BLaER1 treated with 17β-estradiol and CSF1 and Interleukin-3, amounts not matched to agents 10 nM and 100 nM (cell line): ENCODE measurements at regions not wholly inside any gene's neighbourhood (a gene's known extent, or its start where the extent isn't known, plus 50 kb on each side); places are given as distances from the start of the nearest gene placed in this dataset.

Experiments used
- H3K27ac ChIP-seq, 11 experiments: shearing (Covaris generic); formaldehyde crosslinking; 2 replicates each; pipeline ENCODE4 v1.8.1; 2022
- H3K27me3 ChIP-seq, 11 experiments: shearing (Covaris generic); formaldehyde crosslinking; 2 replicates each; pipeline ENCODE4 v1.8.1; 2022
- H3K36me3 ChIP-seq, 11 experiments: shearing (Covaris generic); formaldehyde crosslinking; 2 replicates each; pipeline ENCODE4 v1.8.1; 2022
- H3K4me1 ChIP-seq, 10 experiments: shearing (Covaris generic); formaldehyde crosslinking; 2 replicates each; pipeline ENCODE4 v1.8.1; 2022
- H3K4me2 ChIP-seq, 11 experiments: shearing (Covaris generic); formaldehyde crosslinking; 2 replicates each; pipeline ENCODE4 v1.8.1; 2022
- H3K4me3 ChIP-seq, 10 experiments: shearing (Covaris generic); formaldehyde crosslinking; 2 replicates each; pipeline ENCODE4 v1.8.1; 2022
- H3K9ac ChIP-seq, 11 experiments: shearing (Covaris generic); formaldehyde crosslinking; 2 replicates each; pipeline ENCODE4 v1.8.1; 2022
- H3K9me3 ChIP-seq, 11 experiments: shearing (Covaris generic); formaldehyde crosslinking; replicated peaks in 1 of 11; 2 replicates each; pipeline ENCODE4 v1.8.1; 2022
- H4K20me1 ChIP-seq, 11 experiments: shearing (Covaris generic); formaldehyde crosslinking; 2 replicates each; pipeline ENCODE4 v1.8.1; 2022
- Cebpa-rat ChIP-seq, 11 experiments: shearing (Covaris generic); IDR thresholded peaks; 2 replicates each; pipeline ENCODE4 v1.8.1; 2022

- Histone ChIP-seq H3K36me3 (no peaks in the 10 kb centered on the region), H3K4me3 (no peak overlapping the region), H3K9ac (no peak overlapping the region), H3K4me1 (peaks cover 0 to 83% (median 2%) of the 10 kb centered on the region in 10 experiments; a peak in 9 of 20 replicates), H4K20me1 (no peaks in the 10 kb centered on the region), H3K27me3 (no peaks in the 10 kb centered on the region), H3K9me3 (no peaks in the 10 kb centered on the region), H3K4me2 (peak overlapping the region in 5 of 11 experiments; percentile 6 to 77 (median 63); a peak in 9 of 22 replicates), H3K27ac (peak overlapping the region in 3 of 11 experiments; percentile 18 to 51 (median 48); a peak in 6 of 22 replicates)
- TF ChIP-seq Cebpa-rat (IDR thresholded peaks at IDR 0.05) = no peak
Measured at GRCh38 chr20:40265825-40266533, 423.1 kb downstream of the MAFB start.

GRCh38 chr20:40262219-40262618 is 426.8 kb downstream of the MAFB start:
- peak overlapping the region in 3 of 11 experiments; percentile 53 to 78 (median 54); a peak in 6 of 22 replicates for H3K27ac ChIP-seq
- no peaks in the 10 kb centered on the region for H3K9me3 ChIP-seq
- peaks cover 0 to 85% (median 2%) of the 10 kb centered on the region in 10 experiments; a peak in 9 of 20 replicates for H3K4me1 ChIP-seq
- H3K36me3 ChIP-seq = no peaks in the 10 kb centered on the region
- H3K9ac ChIP-seq = peak overlapping the region in 3 of 11 experiments; percentile 18 to 42 (median 37); a peak in 5 of 22 replicates
- H3K4me3 ChIP-seq = no peak overlapping the region
- no peaks in the 10 kb centered on the region for H3K27me3 ChIP-seq
- H4K20me1 ChIP-seq = no peaks in the 10 kb centered on the region
- peak overlapping the region in 4 of 11 experiments; percentile 1 to 84 (median 54); a peak in 6 of 22 replicates for H3K4me2 ChIP-seq
- no peak for TF ChIP-seq Cebpa-rat (IDR thresholded peaks at IDR 0.05)

- no peaks in the 10 kb centered on the region for H4K20me1 ChIP-seq
- no peak overlapping the region for H3K9ac ChIP-seq
- peaks cover 0 to 71% (median 0%) of the 10 kb centered on the region in 10 experiments; a peak in 7 of 20 replicates for H3K4me1 ChIP-seq
- no peaks in the 10 kb centered on the region for H3K27me3 ChIP-seq
- no peaks in the 10 kb centered on the region for H3K9me3 ChIP-seq
- H3K36me3 ChIP-seq = no peaks in the 10 kb centered on the region
- no peak for TF ChIP-seq Cebpa-rat (IDR thresholded peaks at IDR 0.05)
- peak overlapping the region in 3 of 11 experiments; percentile 20 to 56 (median 47); a peak in 3 of 22 replicates for H3K4me2 ChIP-seq
- H3K4me3 ChIP-seq = no peak overlapping the region
- H3K27ac ChIP-seq = no peak overlapping the region; a peak in 1 of 22 replicates
Measured at GRCh38 chr20:40258931-40259330, 430.1 kb downstream of the MAFB start.

GRCh38 chr20:40257763-40258162 is 431.3 kb downstream of the MAFB start:
- no peaks in the 10 kb centered on the region for H3K36me3 ChIP-seq
- H3K9ac ChIP-seq = no peak overlapping the region
- no peak overlapping the region for H3K4me3 ChIP-seq
- no peak overlapping the region for H3K27ac ChIP-seq
- H3K4me1 ChIP-seq = peaks cover 0 to 60% (median 0%) of the 10 kb centered on the region in 10 experiments; a peak in 7 of 20 replicates
- peak overlapping the region in 2 of 11 experiments; percentile 8 to 14; a peak in 2 of 22 replicates for H3K4me2 ChIP-seq
- H4K20me1 ChIP-seq = no peaks in the 10 kb centered on the region
- no peaks in the 10 kb centered on the region for H3K27me3 ChIP-seq
- H3K9me3 ChIP-seq = peaks cover 0 to 6% (median 0%) of the 10 kb centered on the region in 11 experiments; a peak in 7 of 22 replicates
- no peak for TF ChIP-seq Cebpa-rat (IDR thresholded peaks at IDR 0.05)

GRCh38 chr20:40255365-40255764 is 433.7 kb downstream of the MAFB start:
- H3K4me3 ChIP-seq = no peak overlapping the region
- H3K27ac ChIP-seq = no peak overlapping the region
- no peak for TF ChIP-seq Cebpa-rat (IDR thresholded peaks at IDR 0.05)
- H3K4me1 ChIP-seq = peaks cover 0 to 36% (median 0%) of the 10 kb centered on the region in 10 experiments; a peak in 7 of 20 replicates
- no peaks in the 10 kb centered on the region for H4K20me1 ChIP-seq
- no peaks in the 10 kb centered on the region for H3K27me3 ChIP-seq
- peak overlapping the region in 1 of 11 experiments; percentile 12; a peak in 1 of 22 replicates for H3K4me2 ChIP-seq
- no peak overlapping the region for H3K9ac ChIP-seq
- peaks cover 4 to 29% (median 7%) of the 10 kb centered on the region in 11 experiments; a peak in 16 of 22 replicates for H3K9me3 ChIP-seq
- H3K36me3 ChIP-seq = peaks cover 0 to 4% (median 0%) of the 10 kb centered on the region in 11 experiments; a peak in 1 of 22 replicates

GRCh38 chr20:40254023-40254772 is 434.8 kb downstream of the MAFB start:
- Histone ChIP-seq H3K4me2 (peak overlapping the region in 4 of 11 experiments; percentile 12 to 32 (median 18); a peak in 7 of 22 replicates), H3K27ac (no peak overlapping the region), H3K9me3 (peaks cover 4 to 40% (median 7%) of the 10 kb centered on the region in 11 experiments; a peak in 16 of 22 replicates), H3K36me3 (peaks cover 0 to 4% (median 0%) of the 10 kb centered on the region in 11 experiments; a peak in 1 of 22 replicates), H4K20me1 (no peaks in the 10 kb centered on the region), H3K4me1 (peaks cover 0 to 24% (median 0%) of the 10 kb centered on the region in 10 experiments; a peak in 7 of 20 replicates), H3K4me3 (no peak overlapping the region), H3K27me3 (no peaks in the 10 kb centered on the region), H3K9ac (no peak overlapping the region)
- TF ChIP-seq Cebpa-rat (IDR thresholded peaks at IDR 0.05) = peak in 2 of 11 experiments; percentile 37 to 52; a peak in 2 of 22 replicates

GRCh38 chr20:40251284-40251932 is 437.6 kb downstream of the MAFB start:
- Histone ChIP-seq H3K4me3 (no peak overlapping the region), H3K9ac (no peak overlapping the region), H3K4me2 (no peak overlapping the region), H3K36me3 (peaks cover 0 to 4% (median 0%) of the 10 kb centered on the region in 11 experiments; a peak in 1 of 22 replicates), H3K27me3 (no peaks in the 10 kb centered on the region), H3K4me1 (peaks cover 0 to 19% (median 0%) of the 10 kb centered on the region in 10 experiments; a peak in 6 of 20 replicates), H4K20me1 (no peaks in the 10 kb centered on the region), H3K27ac (no peak overlapping the region), H3K9me3 (peaks cover 4 to 42% (median 7%) of the 10 kb centered on the region in 11 experiments; a peak in 16 of 22 replicates)
- TF ChIP-seq Cebpa-rat (IDR thresholded peaks at IDR 0.05) = no peak

GRCh38 chr20:40249805-40250204 is 439.2 kb downstream of the MAFB start:
- Histone ChIP-seq H3K4me1 (peaks cover 0 to 12% (median 0%) of the 10 kb centered on the region in 10 experiments; a peak in 6 of 20 replicates), H3K4me3 (no peak overlapping the region), H3K4me2 (no peak overlapping the region), H3K9ac (no peak overlapping the region), H3K9me3 (peaks cover 4 to 42% (median 7%) of the 10 kb centered on the region in 11 experiments; a peak in 16 of 22 replicates), H3K27ac (no peak overlapping the region), H3K27me3 (no peaks in the 10 kb centered on the region), H4K20me1 (no peaks in the 10 kb centered on the region), H3K36me3 (peaks cover 0 to 4% (median 0%) of the 10 kb centered on the region in 11 experiments; a peak in 1 of 22 replicates)
- no peak for TF ChIP-seq Cebpa-rat (IDR thresholded peaks at IDR 0.05)
